ENCODE measurements at regions not wholly inside any gene's neighbourhood (a gene's known extent, or its start where the extent isn't known, plus 50 kb on each side); places are given as distances from the start of the nearest gene placed in this dataset.

DNA sequence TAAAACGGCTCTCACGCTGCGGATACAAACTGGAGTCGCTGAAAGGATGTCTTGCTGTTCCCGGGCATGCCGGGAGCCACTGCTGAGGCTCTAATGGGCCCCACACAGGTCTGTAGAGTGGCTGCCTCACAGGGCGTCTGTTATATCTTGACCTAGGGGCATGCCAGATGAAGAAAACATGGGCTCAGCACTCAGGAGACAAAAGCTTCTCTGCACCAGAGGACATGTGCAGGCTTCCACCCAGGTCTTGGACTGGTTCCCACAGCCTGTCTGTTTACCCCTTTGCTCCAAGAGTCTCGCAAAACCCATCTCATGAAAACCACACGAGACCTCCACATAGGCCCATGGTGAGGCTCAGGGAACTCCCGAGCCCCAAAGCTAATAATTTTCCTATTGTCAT is 134.2 kb downstream of the RPS29 start:
- ATAC-seq (ENCODE audit: low FRiP score) (no peak), DNase-seq (ENCODE audit: low spot score) (no peak)
- TF ChIP-seq, protein P1, sequence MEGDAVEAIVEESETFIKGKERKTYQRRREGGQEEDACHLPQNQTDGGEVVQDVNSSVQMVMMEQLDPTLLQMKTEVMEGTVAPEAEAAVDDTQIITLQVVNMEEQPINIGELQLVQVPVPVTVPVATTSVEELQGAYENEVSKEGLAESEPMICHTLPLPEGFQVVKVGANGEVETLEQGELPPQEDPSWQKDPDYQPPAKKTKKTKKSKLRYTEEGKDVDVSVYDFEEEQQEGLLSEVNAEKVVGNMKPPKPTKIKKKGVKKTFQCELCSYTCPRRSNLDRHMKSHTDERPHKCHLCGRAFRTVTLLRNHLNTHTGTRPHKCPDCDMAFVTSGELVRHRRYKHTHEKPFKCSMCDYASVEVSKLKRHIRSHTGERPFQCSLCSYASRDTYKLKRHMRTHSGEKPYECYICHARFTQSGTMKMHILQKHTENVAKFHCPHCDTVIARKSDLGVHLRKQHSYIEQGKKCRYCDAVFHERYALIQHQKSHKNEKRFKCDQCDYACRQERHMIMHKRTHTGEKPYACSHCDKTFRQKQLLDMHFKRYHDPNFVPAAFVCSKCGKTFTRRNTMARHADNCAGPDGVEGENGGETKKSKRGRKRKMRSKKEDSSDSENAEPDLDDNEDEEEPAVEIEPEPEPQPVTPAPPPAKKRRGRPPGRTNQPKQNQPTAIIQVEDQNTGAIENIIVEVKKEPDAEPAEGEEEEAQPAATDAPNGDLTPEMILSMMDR (IDR thresholded peaks at IDR 0.05) = no peak

DNA sequence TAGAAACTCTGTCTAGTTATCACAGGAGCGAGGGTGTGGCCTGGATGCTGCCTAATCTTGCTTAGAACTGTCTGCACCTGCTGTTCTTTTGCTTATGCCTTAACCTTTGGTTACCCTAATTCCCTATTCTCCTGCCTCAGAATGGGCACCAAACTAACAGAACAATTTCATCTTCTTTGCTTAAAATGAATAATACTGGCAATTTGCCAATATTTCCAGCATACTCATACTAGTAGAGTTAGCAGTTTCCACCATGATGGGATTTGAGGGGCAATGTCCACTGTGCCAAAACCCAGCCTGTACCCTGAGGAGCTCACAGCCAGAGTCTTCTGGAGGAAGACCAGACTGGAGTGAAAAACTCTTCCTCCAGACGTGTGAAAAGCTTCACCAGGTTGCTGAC is 136.4 kb downstream of the RPS29 start:
- TF ChIP-seq, protein P1 (IDR thresholded peaks at IDR 0.05) = no peak
- ATAC-seq (ENCODE audit: low FRiP score) = no peak
- DNase-seq (ENCODE audit: low spot score) = no peak

- TF ChIP-seq, protein P1 (IDR thresholded peaks at IDR 0.05) = no peak
- ATAC-seq (ENCODE audit: low FRiP score) = no peak
These were observed 138.6 kb downstream of the RPS29 start for GRCh38 chr14:49447540-49448107.

GRCh38 chr14:49446801-49447200 is 139.4 kb downstream of the RPS29 start:
- TF ChIP-seq, protein P1 (IDR thresholded peaks at IDR 0.05) = no peak
- no peak for ATAC-seq (ENCODE audit: low FRiP score)
- no peak for DNase-seq (ENCODE audit: low spot score)

More at GRCh38 chr14:49447540-49448107, 138.6 kb downstream of the RPS29 start:
- no peak for DNase-seq (ENCODE audit: low spot score)

GRCh38 chr14:49438256-49438770 is 147.9 kb downstream of the RPS29 start:
- DNase-seq (ENCODE audit: low spot score) (no peak), ATAC-seq (ENCODE audit: low FRiP score) (no peak)
- TF ChIP-seq, protein P1 (IDR thresholded peaks at IDR 0.05) = no peak

DNA sequence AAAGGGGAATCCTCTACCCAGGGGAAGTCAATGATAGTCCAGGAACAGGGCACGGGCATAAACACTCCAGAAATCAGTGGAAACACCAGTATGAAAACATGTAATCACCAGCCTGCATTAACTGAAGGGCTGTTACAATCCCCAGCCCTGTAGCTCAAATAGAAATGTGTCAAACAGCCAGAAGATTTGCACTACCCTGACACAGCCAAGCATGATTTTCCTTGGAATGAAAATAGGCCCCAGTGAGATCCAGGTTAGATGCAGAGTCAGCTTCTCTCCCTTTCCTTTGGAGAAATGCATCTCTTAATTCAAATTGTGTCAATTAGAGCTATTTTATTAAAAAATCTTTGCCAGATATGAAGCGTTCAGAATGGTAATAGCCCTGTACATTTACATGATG is 158.1 kb downstream of the RPS29 start:
- DNase-seq (ENCODE audit: low spot score) (no peak), ATAC-seq (ENCODE audit: low FRiP score) (no peak)
- TF ChIP-seq, protein P1 (IDR thresholded peaks at IDR 0.05) = no peak

DNA sequence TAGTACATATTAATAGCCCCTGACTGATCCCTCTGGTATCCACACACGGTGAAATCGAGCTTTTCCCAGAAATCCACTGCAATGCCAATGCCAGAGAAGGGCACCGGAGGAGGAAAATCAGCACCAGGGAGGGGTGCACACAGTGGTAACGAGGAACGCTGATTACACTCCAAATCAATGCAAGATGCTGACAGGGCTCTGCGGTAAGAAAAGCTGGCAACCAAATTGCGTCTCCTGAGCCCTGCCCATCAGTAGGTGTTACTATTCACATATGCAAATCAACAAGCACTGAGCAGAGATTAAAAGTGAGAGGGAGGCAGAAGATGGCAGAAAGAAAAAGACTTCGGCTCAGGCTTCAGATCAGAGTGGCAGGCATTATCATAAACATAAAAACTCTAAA is 159.1 kb downstream of the RPS29 start:
- ATAC-seq (ENCODE audit: low FRiP score) = peak; percentile 82
- DNase-seq (ENCODE audit: low spot score) = no peak
- TF ChIP-seq, protein P1 (IDR thresholded peaks at IDR 0.05) = no peak
